Trophoblast cell (in vitro differentiated cells and primary cell): ENCODE measurements at regions not wholly inside any gene's neighbourhood (a gene's known extent, or its start where the extent isn't known, plus 50 kb on each side); places are given as distances from the start of the nearest gene placed in this dataset.

Experiments
- DNase-seq, 2 donors: peaks; one replicate each; pipeline ENCODE4 v3.0.0-alpha.2; 2016
- H2AFZ ChIP-seq: 2 replicates; pipeline ENCODE4 v1.6.1; 2013; ENCODE audit warnings: low read length, moderate library complexity, mild to moderate bottlenecking; ENCODE audit not compliant: insufficient read depth, poor library complexity
- H2AK5ac ChIP-seq: 2 replicates; pipeline ENCODE4 v1.6.1; 2013; ENCODE audit warnings: mild to moderate bottlenecking, low read length
- H2BK120ac ChIP-seq: 2 replicates; pipeline ENCODE4 v1.6.1; 2013; ENCODE audit warnings: low read length, mild to moderate bottlenecking, moderate library complexity; ENCODE audit not compliant: insufficient read depth, poor library complexity
- H2BK12ac ChIP-seq: 2 replicates; pipeline ENCODE4 v1.6.1; 2013; ENCODE audit warnings: mild to moderate bottlenecking, low read length, moderate library complexity
- H2BK5ac ChIP-seq: 2 replicates; pipeline ENCODE4 v1.6.1; 2013; ENCODE audit warnings: low read length, low read depth, moderate library complexity, mild to moderate bottlenecking; ENCODE audit not compliant: poor library complexity
- H3K14ac ChIP-seq: 2 replicates; pipeline ENCODE4 v1.6.1; 2013; ENCODE audit warnings: mild to moderate bottlenecking, low read length
- H3K18ac ChIP-seq: 2 replicates; pipeline ENCODE4 v1.6.1; 2013; ENCODE audit warnings: mild to moderate bottlenecking, low read length
- H3K23ac ChIP-seq: 2 replicates; pipeline ENCODE4 v1.6.1; 2013; ENCODE audit warnings: low read length
- H3K27ac ChIP-seq: 2 replicates; pipeline ENCODE4 v1.5.1; 2013; ENCODE audit warnings: low read depth, mild to moderate bottlenecking, inconsistent platforms, low read length, moderate library complexity
- H3K27me3 ChIP-seq: 2 replicates; pipeline ENCODE4 v1.6.1; 2013; ENCODE audit warnings: inconsistent platforms, mild to moderate bottlenecking, low read length, moderate library complexity; ENCODE audit not compliant: insufficient read depth
- H3K36me3 ChIP-seq, 2 experiments: 1 replicate in 1 of 2; 2 replicates in 1 of 2; pipeline ENCODE4 v1.6.1; 2013; ENCODE audit warnings: low read length in 2 of 2, mild to moderate bottlenecking in 2 of 2, moderate library complexity in 1 of 2; ENCODE audit not compliant: insufficient read depth in 2 of 2, control insufficient read depth in 1 of 2
- H3K4ac ChIP-seq: 2 replicates; pipeline ENCODE4 v1.6.1; 2013; ENCODE audit warnings: low read depth, mild to moderate bottlenecking, low read length, moderate library complexity
- H3K4me1 ChIP-seq, 2 experiments: 1 replicate in 1 of 2; 2 replicates in 1 of 2; pipeline ENCODE4 v1.6.1; 2013; ENCODE audit warnings: low read length in 2 of 2, mild to moderate bottlenecking in 2 of 2, moderate library complexity in 1 of 2; ENCODE audit not compliant: insufficient read depth in 2 of 2, control insufficient read depth in 1 of 2
- H3K4me2 ChIP-seq: 2 replicates; pipeline ENCODE4 v1.6.1; 2013; ENCODE audit warnings: inconsistent platforms, mild to moderate bottlenecking, low read length, moderate library complexity
- H3K4me3 ChIP-seq: 2 replicates; pipeline ENCODE4 v1.5.1; 2013; ENCODE audit warnings: mild to moderate bottlenecking, low read depth, low read length, inconsistent platforms
- H3K79me1 ChIP-seq: one replicate; pipeline ENCODE4 v1.6.1; 2013; ENCODE audit warnings: low read length
- H3K79me2 ChIP-seq: 2 replicates; pipeline ENCODE4 v1.6.1; 2013; ENCODE audit warnings: low read length, mild to moderate bottlenecking; ENCODE audit not compliant: control insufficient read depth, insufficient read depth, poor library complexity
- H3K9ac ChIP-seq: 2 replicates; pipeline ENCODE4 v1.6.1; 2013; ENCODE audit warnings: mild to moderate bottlenecking, low read length
- H3K9me3 ChIP-seq: 2 replicates; pipeline ENCODE4 v1.6.1; 2013; ENCODE audit warnings: low read depth, mild to moderate bottlenecking, control low read depth, inconsistent platforms, low read length; ENCODE audit not compliant: insufficient read depth
- H4K12ac ChIP-seq: 2 replicates; pipeline ENCODE4 v1.6.1; 2013; ENCODE audit warnings: low read depth, mild to moderate bottlenecking, low read length, moderate library complexity
- H4K8ac ChIP-seq: 2 replicates; pipeline ENCODE4 v1.6.1; 2013; ENCODE audit warnings: low read depth, mild to moderate bottlenecking, low read length, moderate library complexity
- H4K91ac ChIP-seq: one replicate; pipeline ENCODE4 v1.6.1; 2013; ENCODE audit warnings: low read depth, mild to moderate bottlenecking, low read length, moderate library complexity
- WGBS: extraction: QIAGEN DNeasy Blood & Tissue Kit; methylation state at CpG from one replicate; pipeline ENCODE4 v1.1.7; 2013; ENCODE audit warnings: missing lambda C conversion rate; ENCODE audit not compliant: insufficient read length, insufficient coverage; ENCODE audit errors: extremely low coverage; 5-methylcytosine and 5-hydroxymethylcytosine counted together

DNA sequence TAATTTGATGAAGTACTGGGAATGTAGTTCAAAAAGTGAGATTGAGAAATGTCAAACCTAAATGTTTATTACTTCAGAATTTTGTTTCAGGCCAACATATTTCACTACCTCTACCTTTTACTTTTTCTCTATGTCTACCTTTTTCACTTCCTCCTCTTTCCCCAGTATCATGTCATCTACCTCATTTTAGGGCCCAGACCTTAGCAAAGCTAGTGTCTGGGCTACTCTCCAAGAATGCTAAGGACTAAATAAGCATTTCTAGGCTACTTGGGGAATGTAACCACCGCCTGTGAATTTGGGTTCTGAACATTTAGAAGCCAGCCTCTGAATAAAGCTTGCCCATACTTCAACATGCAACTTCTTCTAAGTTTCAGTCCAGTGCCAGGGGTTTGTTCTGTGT is 330.4 kb downstream of the SLC4A3 start:
- Histone ChIP-seq H3K23ac (no peak overlapping the region), H3K4me2 (no peak overlapping the region), H3K4me3 (no peak overlapping the region), H3K27ac (no peak overlapping the region), H3K9me3 (no peaks in the 10 kb centered on the region), H3K4ac (no peak overlapping the region), H4K8ac (no peak overlapping the region), H3K36me3 (no peaks in the 10 kb centered on the region), H3K9ac (no peak overlapping the region), H3K14ac (no peak overlapping the region), H4K91ac (no peak overlapping the region), H3K18ac (no peak overlapping the region), H2AFZ (no peak overlapping the region), H4K12ac (no peak overlapping the region), H2BK5ac (no peak overlapping the region), H3K79me1 (no peaks in the 10 kb centered on the region), H3K27me3 (no peaks in the 10 kb centered on the region), H2BK12ac (no peak overlapping the region), H2AK5ac (no peak overlapping the region), H3K4me1 (no peaks in the 10 kb centered on the region), H2BK120ac (no peak overlapping the region), H3K79me2 (no peaks in the 10 kb centered on the region)
- WGBS, result no CpG with 5 or more reads among the region's 1 CpG
- no peak for DNase-seq

- no peak overlapping the region for H3K4ac ChIP-seq
- H2BK12ac ChIP-seq, result no peak overlapping the region
- no peak overlapping the region for H2BK120ac ChIP-seq
- no peaks in the 10 kb centered on the region for H3K36me3 ChIP-seq
- DNase-seq, result peak in 1 of 2 donors; percentile 69
- H2AK5ac ChIP-seq, result no peak overlapping the region
- no peak overlapping the region for H4K12ac ChIP-seq
- H3K23ac ChIP-seq, result no peak overlapping the region
- H3K9ac ChIP-seq, result no peak overlapping the region
- H3K4me1 ChIP-seq, result no peaks in the 10 kb centered on the region
- WGBS, result no CpG with 5 or more reads among the region's 1 CpG
- no peak overlapping the region for H3K4me2 ChIP-seq
- H3K14ac ChIP-seq, result no peak overlapping the region
- H3K79me2 ChIP-seq, result no peaks in the 10 kb centered on the region
- H3K18ac ChIP-seq, result no peak overlapping the region
- H2AFZ ChIP-seq, result no peak overlapping the region
- no peak overlapping the region for H3K4me3 ChIP-seq
- no peak overlapping the region for H3K27ac ChIP-seq
- no peak overlapping the region for H4K91ac ChIP-seq
- no peak overlapping the region for H4K8ac ChIP-seq
- H3K9me3 ChIP-seq, result no peaks in the 10 kb centered on the region
- H3K79me1 ChIP-seq, result no peaks in the 10 kb centered on the region
- no peak overlapping the region for H2BK5ac ChIP-seq
- no peaks in the 10 kb centered on the region for H3K27me3 ChIP-seq
These were observed 331.5 kb downstream of the SLC4A3 start for GRCh38 chr2:219958941-219959340.

GRCh38 chr2:219959471-219959870 is 332.0 kb downstream of the SLC4A3 start:
- Histone ChIP-seq H3K79me2 (no peaks in the 10 kb centered on the region), H4K91ac (no peak overlapping the region), H4K12ac (no peak overlapping the region), H2BK12ac (no peak overlapping the region), H3K18ac (no peak overlapping the region), H3K27me3 (no peaks in the 10 kb centered on the region), H2AFZ (no peak overlapping the region), H3K23ac (no peak overlapping the region), H3K14ac (no peak overlapping the region), H3K36me3 (no peaks in the 10 kb centered on the region), H3K79me1 (no peaks in the 10 kb centered on the region), H4K8ac (no peak overlapping the region), H3K27ac (no peak overlapping the region), H2AK5ac (no peak overlapping the region), H2BK5ac (no peak overlapping the region), H3K9ac (no peak overlapping the region), H3K4me1 (no peaks in the 10 kb centered on the region), H3K4me3 (no peak overlapping the region), H3K4me2 (no peak overlapping the region), H3K4ac (no peak overlapping the region), H3K9me3 (peaks cover under 1% of the 10 kb centered on the region), H2BK120ac (no peak overlapping the region)
- peak; percentile 80 to 90 for DNase-seq
- WGBS, result no CpG with 5 or more reads among the region's 4 CpGs

- Histone ChIP-seq H2BK12ac (no peak overlapping the region), H3K79me2 (no peaks in the 10 kb centered on the region), H2AFZ (no peak overlapping the region), H3K27me3 (no peaks in the 10 kb centered on the region), H2AK5ac (no peak overlapping the region), H3K36me3 (no peaks in the 10 kb centered on the region), H4K8ac (no peak overlapping the region), H3K79me1 (no peaks in the 10 kb centered on the region), H3K4me1 (peaks cover 2 to 4% of the 10 kb centered on the region in 2 experiments), H3K4ac (no peak overlapping the region), H4K91ac (no peak overlapping the region), H3K27ac (no peak overlapping the region), H2BK5ac (no peak overlapping the region), H3K23ac (no peak overlapping the region), H2BK120ac (no peak overlapping the region), H4K12ac (no peak overlapping the region), H3K4me2 (no peak overlapping the region), H3K9ac (no peak overlapping the region), H3K14ac (no peak overlapping the region), H3K18ac (no peak overlapping the region), H3K4me3 (no peak overlapping the region), H3K9me3 (peaks cover 2% of the 10 kb centered on the region)
- DNase-seq, result no peak
- WGBS, result no CpG with 5 or more reads among the region's 4 CpGs
These were observed 334.6 kb downstream of the SLC4A3 start for GRCh38 chr2:219961947-219962498.
